HepG2 (cell line): ENCODE measurements at regions not wholly inside any gene's neighbourhood (a gene's known extent, or its start where the extent isn't known, plus 50 kb on each side); places are given as distances from the start of the nearest gene placed in this dataset.
A peak's percentile ranks its signal among the peaks of the same experiment; 100 is the strongest.

Experiments
- ELF3 ChIP-seq: IDR thresholded peaks from 2 replicates; pipeline ENCODE4 v1.6.1; 2016; ENCODE audit warnings: missing genetic modification reagents, missing compliant biosample characterization
- ERF ChIP-seq: IDR thresholded peaks from 2 replicates; pipeline ENCODE4 v1.6.1; 2018; ENCODE audit warnings: missing biosample characterization, missing genetic modification reagents
- ETV5 ChIP-seq: IDR thresholded peaks from 2 replicates; pipeline ENCODE4 v1.6.1; 2018; ENCODE audit warnings: missing biosample characterization, missing genetic modification reagents, inconsistent platforms, borderline replicate concordance
- FOXP1 ChIP-seq, 2 experiments: fragments of 450-650 bp in 1 of 2; IDR thresholded peaks; 2 replicates each; pipeline ENCODE4 v1.6.1; 2017 to 2018; ENCODE audit warnings: antibody characterized with exemption in 1 of 2
- GFI1 ChIP-seq: sonication (generic); formaldehyde crosslinking; IDR thresholded peaks from 2 replicates; pipeline ENCODE4 v1.5.0; 2020; ENCODE audit warnings: missing genetic modification reagents, mild to moderate bottlenecking, borderline replicate concordance
- HHEX ChIP-seq: IDR thresholded peaks from 2 replicates; pipeline ENCODE4 v1.6.1; 2016; ENCODE audit warnings: control low read depth
- NONO ChIP-seq, 2 experiments: fragments of 450-650 bp in 1 of 2; sonication (generic) in 1 of 2; formaldehyde crosslinking in 1 of 2; IDR thresholded peaks in 1 of 2; conservative IDR thresholded peaks in 1 of 2; 2 replicates each; pipeline versions ENCODE4 v1.6.1 to v1.8.0; 2017 to 2022; ENCODE audit warnings: mild to moderate bottlenecking in 1 of 2, missing genetic modification reagents in 1 of 2, moderate library complexity in 1 of 2
- SP140L ChIP-seq: sonication (generic); formaldehyde crosslinking; IDR thresholded peaks from 2 replicates; pipeline ENCODE4 v1.4.0; 2020; ENCODE audit warnings: missing genetic modification reagents, borderline replicate concordance
- SPEN ChIP-seq: sonication (generic); formaldehyde crosslinking; IDR thresholded peaks from 2 replicates; pipeline ENCODE4 v1.5.1; 2020; ENCODE audit warnings: low read depth, mild to moderate bottlenecking, missing genetic modification reagents
- ZFP36 ChIP-seq: fragments of 150-350 bp; IDR thresholded peaks from 2 replicates; pipeline ENCODE4 v1.6.1; 2018; ENCODE audit warnings: borderline replicate concordance, low read length, low read depth; ENCODE audit not compliant: partially characterized antibody
- ZNF232 ChIP-seq: sonication (generic); formaldehyde crosslinking; IDR thresholded peaks from 2 replicates; pipeline ENCODE4 v1.4.0; 2020; ENCODE audit warnings: missing genetic modification reagents, borderline replicate concordance
- ZNF296 ChIP-seq: sonication (generic); formaldehyde crosslinking; conservative IDR thresholded peaks from 2 replicates; pipeline ENCODE4 v1.5.0; 2020; ENCODE audit warnings: mild to moderate bottlenecking, missing genetic modification reagents
- ZNF329 ChIP-seq: sonication (generic); formaldehyde crosslinking; IDR thresholded peaks from 2 replicates; pipeline ENCODE4 v1.9.0; 2021; ENCODE audit warnings: low read depth, mild to moderate bottlenecking, missing genetic modification reagents
- ZNF441 ChIP-seq: sonication (generic); formaldehyde crosslinking; IDR thresholded peaks from 2 replicates; pipeline ENCODE4 v1.7.0; 2021; ENCODE audit warnings: missing genetic modification reagents, borderline replicate concordance
- ZNF549 ChIP-seq: sonication (generic); formaldehyde crosslinking; IDR thresholded peaks from 2 replicates; pipeline ENCODE4 v1.5.0; 2020; ENCODE audit warnings: missing genetic modification reagents
- ZNF558 ChIP-seq: sonication (generic); formaldehyde crosslinking; IDR thresholded peaks from 2 replicates; pipeline ENCODE4 v1.9.0; 2022; ENCODE audit warnings: mild to moderate bottlenecking, missing genetic modification reagents, borderline replicate concordance
- ZNF644 ChIP-seq: IDR thresholded peaks from 2 replicates; pipeline ENCODE4 v1.6.1; 2016; ENCODE audit warnings: low read depth
- ZNF713 ChIP-seq: sonication (generic); formaldehyde crosslinking; IDR thresholded peaks from 2 replicates; pipeline ENCODE4 v1.4.0; 2020; ENCODE audit warnings: mild to moderate bottlenecking, missing genetic modification reagents
- ZNF747 ChIP-seq: sonication (generic); formaldehyde crosslinking; IDR thresholded peaks from 2 replicates; pipeline ENCODE4 v1.8.1; 2023; ENCODE audit warnings: missing genetic modification reagents, mild to moderate bottlenecking, borderline replicate concordance
- ZSCAN9 ChIP-seq: IDR thresholded peaks from 2 replicates; pipeline ENCODE4 v1.6.1; 2016; ENCODE audit warnings: borderline replicate concordance
- TF ChIP-seq, protein P1 (sequence below): sonication (generic); formaldehyde crosslinking; IDR thresholded peaks from 2 replicates; pipeline ENCODE4 v1.5.1; 2020; ENCODE audit warnings: missing genetic modification reagents, mild to moderate bottlenecking, borderline replicate concordance
- TF ChIP-seq, protein P2 (sequence below): sonication (generic); formaldehyde crosslinking; conservative IDR thresholded peaks from 2 replicates; pipeline ENCODE4 v1.8.0; 2022; ENCODE audit warnings: low read depth, missing genetic modification reagents
- TF ChIP-seq, protein P3 (sequence below): sonication (generic); formaldehyde crosslinking; IDR thresholded peaks from 2 replicates; pipeline ENCODE4 v1.5.1; 2020; ENCODE audit warnings: mild to moderate bottlenecking, missing genetic modification reagents, borderline replicate concordance

DNA sequence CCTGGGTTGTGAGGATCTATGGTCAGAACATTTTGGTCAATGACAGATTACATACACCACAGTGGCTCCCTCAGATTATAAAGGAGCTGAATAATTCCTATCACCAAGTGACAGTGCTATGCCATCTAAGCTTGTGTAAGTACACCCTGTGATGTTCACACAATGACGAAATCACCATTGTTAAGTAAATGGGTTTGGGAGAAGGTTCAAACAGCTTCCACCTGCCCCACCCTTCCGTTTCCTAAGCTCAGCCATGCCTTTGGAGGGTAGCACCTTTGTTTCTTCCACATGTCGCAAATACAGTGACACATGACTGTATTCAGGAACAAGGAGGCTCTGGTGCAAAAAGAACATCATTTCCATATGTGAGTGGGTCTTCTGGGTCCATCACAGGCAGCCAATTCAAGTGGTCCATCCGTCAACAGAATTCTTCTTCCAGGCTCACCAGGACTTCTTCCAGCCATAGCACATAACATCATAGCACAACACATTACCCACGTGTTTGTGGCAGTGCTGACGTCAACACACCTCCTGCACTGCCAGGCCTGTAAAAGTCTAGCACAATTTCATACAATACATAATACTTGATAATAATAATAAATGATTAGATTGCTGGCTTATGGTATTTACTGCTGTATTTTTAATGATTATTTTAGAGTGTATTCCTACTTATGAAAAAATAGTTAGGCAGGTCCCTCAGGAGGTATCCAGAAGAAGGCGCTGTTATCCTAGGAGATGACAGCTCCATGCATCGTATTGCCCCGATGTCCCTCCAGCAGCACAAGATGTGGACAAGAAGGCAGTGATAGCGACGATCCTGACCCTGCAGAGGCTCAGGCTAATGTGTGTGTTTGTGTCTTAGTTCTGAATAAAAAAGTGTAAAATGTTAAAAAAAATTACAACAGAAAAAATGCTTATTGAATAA is 264.8 kb downstream of the ANAPC1 start (continued):
- TF ChIP-seq, protein P1, sequence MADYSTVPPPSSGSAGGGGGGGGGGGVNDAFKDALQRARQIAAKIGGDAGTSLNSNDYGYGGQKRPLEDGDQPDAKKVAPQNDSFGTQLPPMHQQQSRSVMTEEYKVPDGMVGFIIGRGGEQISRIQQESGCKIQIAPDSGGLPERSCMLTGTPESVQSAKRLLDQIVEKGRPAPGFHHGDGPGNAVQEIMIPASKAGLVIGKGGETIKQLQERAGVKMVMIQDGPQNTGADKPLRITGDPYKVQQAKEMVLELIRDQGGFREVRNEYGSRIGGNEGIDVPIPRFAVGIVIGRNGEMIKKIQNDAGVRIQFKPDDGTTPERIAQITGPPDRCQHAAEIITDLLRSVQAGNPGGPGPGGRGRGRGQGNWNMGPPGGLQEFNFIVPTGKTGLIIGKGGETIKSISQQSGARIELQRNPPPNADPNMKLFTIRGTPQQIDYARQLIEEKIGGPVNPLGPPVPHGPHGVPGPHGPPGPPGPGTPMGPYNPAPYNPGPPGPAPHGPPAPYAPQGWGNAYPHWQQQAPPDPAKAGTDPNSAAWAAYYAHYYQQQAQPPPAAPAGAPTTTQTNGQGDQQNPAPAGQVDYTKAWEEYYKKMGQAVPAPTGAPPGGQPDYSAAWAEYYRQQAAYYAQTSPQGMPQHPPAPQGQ, result no peak
- TF ChIP-seq ZNF329 (no peak), ZNF549 (CRISPR knock-in tag) (no peak), HHEX (CRISPR knock-in tag) (no peak), ZNF747 (CRISPR knock-in tag) (no peak), ZNF558 (no peak), ZNF644 (CRISPR knock-in tag) (no peak), ZNF296 (CRISPR knock-in tag) (no peak), ETV5 (CRISPR knock-in tag) (peak; percentile 46; the same call in 1 of the 2 replicates), ZNF713 (CRISPR knock-in tag) (no peak), ERF (0 out of 2 replicates have a peak, but pooled peaks have one; percentile 17), ZSCAN9 (CRISPR knock-in tag) (no peak), SPEN (0 out of 2 replicates have a peak, but pooled peaks have one; percentile 35), ZNF441 (CRISPR knock-in tag) (no peak), GFI1 (no peak), NONO (IDR thresholded peaks at IDR 0.05) (no peak), NONO (CRISPR knock-in tag; conservative IDR thresholded peaks at IDR 0.05) (no peak), ZNF232 (CRISPR knock-in tag) (no peak), ZFP36 (no peak), SP140L (CRISPR knock-in tag) (no peak), ELF3 (CRISPR knock-in tag) (no peak), FOXP1 (IDR thresholded peaks at IDR 0.05) (no peak), FOXP1 (CRISPR knock-in tag; IDR thresholded peaks at IDR 0.05) (0 out of 2 replicates have a peak, but pooled peaks have one; percentile 7)
- TF ChIP-seq, protein P2, sequence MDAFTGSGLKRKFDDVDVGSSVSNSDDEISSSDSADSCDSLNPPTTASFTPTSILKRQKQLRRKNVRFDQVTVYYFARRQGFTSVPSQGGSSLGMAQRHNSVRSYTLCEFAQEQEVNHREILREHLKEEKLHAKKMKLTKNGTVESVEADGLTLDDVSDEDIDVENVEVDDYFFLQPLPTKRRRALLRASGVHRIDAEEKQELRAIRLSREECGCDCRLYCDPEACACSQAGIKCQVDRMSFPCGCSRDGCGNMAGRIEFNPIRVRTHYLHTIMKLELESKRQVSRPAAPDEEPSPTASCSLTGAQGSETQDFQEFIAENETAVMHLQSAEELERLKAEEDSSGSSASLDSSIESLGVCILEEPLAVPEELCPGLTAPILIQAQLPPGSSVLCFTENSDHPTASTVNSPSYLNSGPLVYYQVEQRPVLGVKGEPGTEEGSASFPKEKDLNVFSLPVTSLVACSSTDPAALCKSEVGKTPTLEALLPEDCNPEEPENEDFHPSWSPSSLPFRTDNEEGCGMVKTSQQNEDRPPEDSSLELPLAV (CRISPR knock-in tag), result no peak
- TF ChIP-seq, protein P3, sequence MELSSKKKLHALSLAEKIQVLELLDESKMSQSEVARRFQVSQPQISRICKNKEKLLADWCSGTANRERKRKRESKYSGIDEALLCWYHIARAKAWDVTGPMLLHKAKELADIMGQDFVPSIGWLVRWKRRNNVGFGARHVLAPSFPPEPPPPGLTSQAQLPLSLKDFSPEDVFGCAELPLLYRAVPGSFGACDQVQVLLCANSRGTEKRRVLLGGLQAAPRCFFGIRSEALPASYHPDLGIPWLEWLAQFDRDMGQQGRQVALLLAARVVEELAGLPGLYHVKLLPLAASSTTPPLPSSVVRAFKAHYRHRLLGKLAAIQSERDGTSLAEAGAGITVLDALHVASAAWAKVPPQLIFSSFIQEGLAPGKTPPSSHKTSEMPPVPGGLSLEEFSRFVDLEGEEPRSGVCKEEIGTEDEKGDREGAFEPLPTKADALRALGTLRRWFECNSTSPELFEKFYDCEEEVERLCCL, result no peak
